Vagina (tissue), 2 donors: ENCODE measurements at regions not wholly inside any gene's neighbourhood (a gene's known extent, or its start where the extent isn't known, plus 50 kb on each side); places are given as distances from the start of the nearest gene placed in this dataset.

Source experiments
- CTCF ChIP-seq, 3 experiments: fragments of 450-650 bp in 2 of 3; fragments of 200-600 bp in 1 of 3; sonication (generic) in 1 of 3; IDR thresholded peaks; one replicate each; pipeline ENCODE4 v1.5.1; 2017 to 2019; ENCODE audit warnings: antibody characterized with exemption in 3 of 3, mild to moderate bottlenecking in 2 of 3, moderate library complexity in 2 of 3
- POLR2A ChIP-seq, 2 donors: fragments of 450-650 bp; IDR thresholded peaks; one replicate each; pipeline ENCODE4 v1.6.1; 2017; ENCODE audit warnings: antibody characterized with exemption in 2 of 2, mild to moderate bottlenecking in 2 of 2, moderate library complexity in 2 of 2
- POLR2AphosphoS5 ChIP-seq, 2 donors: sonication (generic); formaldehyde crosslinking; IDR thresholded peaks; one replicate each; pipeline ENCODE4 v1.9.0; 2017; ENCODE audit warnings: antibody characterized with exemption in 2 of 2, mild to moderate bottlenecking in 2 of 2, low read depth in 1 of 2; ENCODE audit not compliant: insufficient read depth in 1 of 2

DNA sequence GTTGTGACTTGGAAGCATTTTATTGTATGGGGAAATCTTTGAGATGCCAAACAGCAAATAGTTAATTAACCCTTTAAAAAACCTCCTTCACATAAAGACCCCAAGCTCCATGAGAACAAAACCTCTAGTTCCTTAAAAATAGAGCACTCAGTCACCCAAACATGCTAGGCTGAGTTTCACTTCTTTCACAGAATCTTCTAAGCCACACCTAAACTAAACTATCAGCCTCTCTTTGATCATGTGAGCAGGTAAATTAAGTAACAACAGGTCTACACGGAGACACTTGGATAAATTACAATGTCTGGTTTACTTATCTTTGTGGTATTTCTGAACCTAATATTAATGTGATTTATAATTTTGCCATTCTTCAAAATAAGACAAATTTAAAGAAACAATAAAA lies 205.2 kb upstream of the MARCKS start:
- TF ChIP-seq CTCF (IDR thresholded peaks at IDR 0.05) (no peak), POLR2A (IDR thresholded peaks at IDR 0.05) (no peak), POLR2AphosphoS5 (IDR thresholded peaks at IDR 0.05; ENCODE audit: insufficient read depth in 1 of 2, low read depth in 1 of 2) (no peak)
